ENCODE measurements at regions not wholly inside any gene's neighbourhood (a gene's known extent, or its start where the extent isn't known, plus 50 kb on each side); places are given as distances from the start of the nearest gene placed in this dataset.

DNA sequence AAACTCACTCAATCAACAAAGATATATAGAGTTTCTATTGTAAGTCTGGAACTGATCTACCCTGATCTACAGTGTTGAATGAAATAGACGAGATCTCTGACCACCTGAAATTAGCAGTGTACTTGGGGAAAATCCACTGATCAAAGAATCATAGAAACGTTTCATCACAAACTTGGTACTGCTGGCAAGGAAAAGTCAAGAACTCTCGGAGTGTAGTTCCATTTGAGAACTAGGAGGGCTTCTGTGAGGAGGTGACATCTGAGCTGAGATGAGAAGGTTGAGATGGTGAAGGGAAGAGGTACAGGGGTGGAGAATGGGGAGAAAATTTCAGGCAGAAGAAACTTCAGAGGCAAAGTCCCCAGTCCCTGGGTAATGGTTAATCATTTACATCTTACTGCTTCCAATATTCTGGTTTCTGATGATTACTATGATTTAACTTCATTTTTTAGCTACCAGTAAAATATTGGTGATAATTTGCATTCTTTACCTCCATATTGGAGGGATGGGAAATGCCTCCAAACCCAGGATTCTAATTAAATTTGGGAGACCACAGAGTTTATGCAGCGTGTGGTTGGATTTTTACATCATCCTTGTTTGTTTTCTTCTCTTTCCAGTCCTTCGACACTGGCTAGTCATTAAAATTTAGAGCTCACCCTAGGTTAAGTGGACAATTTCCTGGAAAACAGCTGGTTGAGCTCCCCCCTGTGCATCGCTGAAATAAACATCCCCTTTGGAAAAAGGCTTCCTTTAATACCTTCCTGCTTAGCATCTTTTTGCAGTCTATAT, 191.9 kb downstream of the BCAS1 start:
- ATAC-seq (ENCODE audit: low read depth): no peak
- H3K36me3 Mint-ChIP-seq: no peaks in the 10 kb centered on the region
- DNase-seq (ENCODE audit: low spot score in 2 of 2): no peak
- H3K4me1 Mint-ChIP-seq: no peaks in the 10 kb centered on the region
- H3K4me3 Mint-ChIP-seq: no peak overlapping the region
- H3K9me3 Mint-ChIP-seq: no peaks in the 10 kb centered on the region
- H3K27me3 Mint-ChIP-seq: no peaks in the 10 kb centered on the region
- no peak overlapping the region for H3K27ac Mint-ChIP-seq

DNA sequence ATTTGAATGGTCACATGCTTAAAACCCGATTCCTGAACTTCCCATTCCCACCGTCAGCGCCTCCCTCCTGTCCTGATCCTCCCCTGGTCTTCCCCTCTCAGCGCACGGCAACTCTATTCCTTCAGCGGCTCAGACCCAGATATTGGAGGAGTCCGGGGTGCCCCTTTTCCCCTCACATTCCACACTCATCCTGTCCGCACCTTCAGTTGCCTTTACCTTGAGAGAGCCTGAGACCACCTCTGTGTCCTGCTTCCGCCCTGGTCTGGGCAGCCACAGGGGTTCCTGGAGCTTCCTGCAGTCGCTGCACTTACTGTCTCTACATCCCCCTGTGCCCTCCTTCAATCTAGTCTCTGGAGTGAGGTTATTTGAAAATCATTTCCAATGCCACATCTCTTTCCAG, 193.4 kb downstream of the BCAS1 start:
- H3K27me3 Mint-ChIP-seq: no peaks in the 10 kb centered on the region
- H3K4me3 Mint-ChIP-seq: no peak overlapping the region
- H3K36me3 Mint-ChIP-seq: no peaks in the 10 kb centered on the region
- no peak for ATAC-seq (ENCODE audit: low read depth)
- H3K9me3 Mint-ChIP-seq: no peaks in the 10 kb centered on the region
- peaks cover 13% of the 10 kb centered on the region for H3K4me1 Mint-ChIP-seq
- H3K27ac Mint-ChIP-seq: no peak overlapping the region
- DNase-seq (ENCODE audit: low spot score in 2 of 2): no peak

DNA sequence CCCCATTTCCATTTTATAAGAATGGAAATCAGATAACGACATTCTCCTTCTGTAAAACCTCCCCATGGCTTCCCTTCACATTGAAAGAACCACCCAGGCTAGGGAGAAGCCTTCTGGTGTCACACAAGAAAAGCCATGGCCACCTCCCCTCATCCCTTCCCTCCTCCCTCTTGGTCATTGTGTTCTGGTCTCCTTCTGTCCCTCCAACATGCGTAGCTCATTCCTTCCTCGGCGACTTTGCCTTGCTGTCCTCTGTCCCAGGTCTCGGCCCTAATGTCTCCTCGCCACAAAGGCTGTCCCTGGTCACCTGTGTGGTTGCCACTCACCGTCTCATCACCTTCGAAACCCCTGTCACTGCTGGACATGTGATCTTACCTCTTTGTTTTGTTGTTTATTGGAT, 193.9 kb downstream of the BCAS1 start:
- no peak for DNase-seq (ENCODE audit: low spot score in 2 of 2)
- no peaks in the 10 kb centered on the region for H3K27me3 Mint-ChIP-seq
- no peaks in the 10 kb centered on the region for H3K36me3 Mint-ChIP-seq
- H3K27ac Mint-ChIP-seq: no peak overlapping the region
- no peak overlapping the region for H3K4me3 Mint-ChIP-seq
- peaks cover 16% of the 10 kb centered on the region for H3K4me1 Mint-ChIP-seq
- no peak for ATAC-seq (ENCODE audit: low read depth)
- no peaks in the 10 kb centered on the region for H3K9me3 Mint-ChIP-seq

DNA sequence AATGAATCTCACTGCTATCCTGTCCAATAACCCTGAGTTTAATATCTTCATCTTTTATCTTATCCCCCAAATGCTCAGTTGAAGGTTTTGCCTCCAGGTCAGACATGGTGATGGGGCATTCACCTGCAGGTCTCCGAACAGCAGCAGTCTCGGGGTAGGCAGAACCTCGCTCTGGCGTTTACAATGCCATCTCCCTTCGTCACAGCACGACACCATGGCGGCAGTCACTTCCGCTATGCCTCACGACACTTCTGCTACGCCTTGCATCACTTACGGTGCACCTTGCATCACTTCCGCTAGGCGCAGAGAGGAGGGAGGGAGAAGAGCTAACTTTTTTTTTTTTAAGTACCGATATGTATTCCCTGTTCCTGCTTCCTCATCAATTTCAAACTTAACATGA, 194.9 kb downstream of the BCAS1 start:
- DNase-seq (ENCODE audit: low spot score in 2 of 2) (no peak), ATAC-seq (ENCODE audit: low read depth) (no peak)
- H3K27ac Mint-ChIP-seq: no peak overlapping the region
- H3K4me3 Mint-ChIP-seq: no peak overlapping the region
- H3K4me1 Mint-ChIP-seq: peaks cover 16% of the 10 kb centered on the region
- H3K9me3 Mint-ChIP-seq: no peaks in the 10 kb centered on the region
- H3K27me3 Mint-ChIP-seq: no peaks in the 10 kb centered on the region
- no peaks in the 10 kb centered on the region for H3K36me3 Mint-ChIP-seq

DNA sequence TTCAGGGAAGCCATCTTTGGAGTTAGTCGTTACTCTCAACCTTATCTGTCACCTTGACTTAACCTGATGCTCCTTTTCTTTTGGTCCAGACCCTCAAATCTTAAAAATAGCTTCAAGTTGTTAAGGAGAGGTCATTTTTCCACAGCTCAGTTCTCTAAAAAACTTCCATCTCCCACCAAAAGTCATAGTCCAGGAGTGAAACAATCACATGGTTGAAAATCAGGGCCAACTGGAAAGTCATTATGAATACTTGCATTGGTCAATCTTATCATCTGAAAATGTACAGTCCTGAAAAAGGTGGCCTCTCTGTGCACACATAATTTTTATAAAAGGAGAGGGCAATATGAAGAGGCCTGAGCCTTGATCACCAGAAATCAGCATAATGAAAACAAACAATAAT, 195.7 kb downstream of the BCAS1 start:
- DNase-seq (ENCODE audit: low spot score in 2 of 2) (no peak), ATAC-seq (ENCODE audit: low read depth) (no peak)
- Mint-ChIP-seq H3K27ac (no peak overlapping the region), H3K4me3 (no peak overlapping the region), H3K4me1 (peaks cover 18% of the 10 kb centered on the region), H3K27me3 (no peaks in the 10 kb centered on the region), H3K36me3 (no peaks in the 10 kb centered on the region), H3K9me3 (no peaks in the 10 kb centered on the region)

DNA sequence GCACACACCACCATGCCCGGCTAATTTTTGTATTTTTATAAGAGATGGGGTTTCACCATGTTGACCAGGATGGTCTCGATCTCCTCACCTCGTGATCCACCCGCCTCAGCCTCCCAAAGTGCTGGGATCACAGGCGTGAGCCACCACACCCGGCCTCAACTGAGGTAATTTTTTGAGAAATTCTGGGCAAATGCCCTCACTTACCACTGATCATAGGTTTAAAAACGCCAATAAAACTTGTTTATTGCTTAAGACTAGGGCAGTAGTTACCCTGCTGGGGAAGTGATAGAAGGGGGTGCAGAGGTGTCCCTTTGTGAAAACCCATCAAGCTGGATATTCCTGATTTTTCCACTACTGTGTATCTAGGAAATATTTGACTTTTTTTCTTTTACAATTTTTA, 196.3 kb downstream of the BCAS1 start:
- ATAC-seq (ENCODE audit: low read depth) (no peak), DNase-seq (ENCODE audit: low spot score in 2 of 2) (no peak)
- Mint-ChIP-seq H3K27ac (no peak overlapping the region), H3K9me3 (no peaks in the 10 kb centered on the region), H3K27me3 (no peaks in the 10 kb centered on the region), H3K4me3 (no peak overlapping the region), H3K36me3 (no peaks in the 10 kb centered on the region), H3K4me1 (peaks cover 23% of the 10 kb centered on the region)

DNA sequence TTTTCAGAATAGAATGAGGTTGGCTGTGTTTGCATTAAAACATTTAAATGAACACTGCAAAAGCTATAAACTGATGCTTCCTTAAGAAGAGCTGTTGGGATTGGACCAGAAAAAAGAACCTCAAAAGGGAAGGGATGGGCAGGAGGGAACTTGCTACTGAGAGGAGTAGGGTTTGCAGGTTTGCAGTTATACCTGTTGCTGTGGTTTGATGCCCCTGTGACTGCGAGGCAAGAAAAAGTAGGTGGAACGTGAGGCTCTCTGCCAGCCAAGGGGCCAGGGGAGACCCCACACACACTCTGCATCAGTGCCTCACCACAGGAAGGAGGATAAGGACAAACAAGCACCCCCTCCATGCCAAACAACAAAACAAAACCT, 197.2 kb downstream of the BCAS1 start:
- Mint-ChIP-seq H3K27ac (peak overlapping the region; percentile 93), H3K9me3 (no peaks in the 10 kb centered on the region), H3K4me1 (peaks cover 23% of the 10 kb centered on the region), H3K36me3 (no peaks in the 10 kb centered on the region), H3K4me3 (peak overlapping the region; percentile 91), H3K27me3 (no peaks in the 10 kb centered on the region)
- DNase-seq (ENCODE audit: low spot score in 2 of 2) (no peak), ATAC-seq (ENCODE audit: low read depth) (peak; percentile 3)

DNA sequence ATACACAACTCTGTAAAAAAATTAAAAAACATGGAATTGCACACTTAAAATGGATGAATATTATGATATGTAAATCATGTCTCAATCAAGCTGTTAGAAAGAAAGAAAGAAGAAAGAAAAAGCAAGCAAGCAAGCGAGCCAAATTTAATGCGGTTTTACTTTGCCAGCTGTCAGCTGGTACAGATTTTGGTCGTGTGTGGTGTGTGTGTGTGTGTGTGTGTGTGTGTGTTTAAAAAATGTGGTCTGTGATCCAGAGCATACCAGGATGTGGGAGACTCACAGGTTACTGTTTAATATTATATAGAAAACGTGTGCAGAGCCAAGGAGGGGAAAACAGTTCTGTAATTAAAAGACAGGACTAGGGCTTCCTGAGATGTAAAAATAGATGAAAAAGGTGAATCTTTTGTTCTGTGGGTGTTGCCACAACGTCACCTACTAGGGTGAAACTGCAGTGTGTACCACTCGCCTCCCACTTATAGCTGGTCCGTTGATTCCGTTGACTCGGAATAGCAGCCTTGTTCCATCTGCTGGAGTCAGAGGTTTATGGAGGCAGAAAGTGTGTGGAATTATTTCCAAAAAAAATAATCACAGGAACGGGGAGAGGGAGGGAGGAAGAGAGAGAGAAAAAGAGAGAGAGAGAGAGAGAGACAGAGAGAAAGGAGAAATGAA, 197.7 kb downstream of the BCAS1 start:
- ATAC-seq (ENCODE audit: low read depth) (peak; percentile 60), DNase-seq (ENCODE audit: low spot score in 2 of 2) (peak in 1 of 2 donors; percentile 16)
- Mint-ChIP-seq H3K27me3 (no peaks in the 10 kb centered on the region), H3K9me3 (no peaks in the 10 kb centered on the region), H3K4me3 (peak overlapping the region; percentile 91), H3K27ac (peak overlapping the region; percentile 93), H3K4me1 (peaks cover 27% of the 10 kb centered on the region), H3K36me3 (no peaks in the 10 kb centered on the region)

DNA sequence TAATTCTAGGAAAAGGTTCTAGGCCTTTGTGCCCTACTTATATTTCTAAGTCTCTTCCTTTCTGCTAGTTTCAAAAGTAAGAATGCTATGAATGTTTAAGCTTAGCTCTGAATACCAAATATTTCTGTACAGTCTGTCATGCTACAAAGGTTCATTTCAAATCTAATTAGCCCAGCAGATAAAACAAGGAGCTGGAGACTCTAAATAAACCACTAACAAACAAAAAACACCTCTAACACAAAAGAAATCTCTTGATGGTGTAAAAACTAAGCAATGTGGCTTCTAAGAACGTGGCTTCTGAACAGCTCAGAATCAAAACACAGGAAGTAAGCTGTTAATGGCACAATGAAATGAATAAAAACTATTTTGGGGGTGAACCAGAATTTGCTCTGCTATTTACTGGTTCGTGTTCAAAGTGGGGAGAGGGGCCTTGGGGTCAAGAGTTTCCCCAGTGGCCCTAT, 198.3 kb downstream of the BCAS1 start:
- Mint-ChIP-seq H3K9me3 (no peaks in the 10 kb centered on the region), H3K27me3 (no peaks in the 10 kb centered on the region), H3K36me3 (no peaks in the 10 kb centered on the region), H3K27ac (peak overlapping the region; percentile 93), H3K4me3 (peak overlapping the region; percentile 91), H3K4me1 (peaks cover 33% of the 10 kb centered on the region)
- DNase-seq (ENCODE audit: low spot score in 2 of 2) (no peak), ATAC-seq (ENCODE audit: low read depth) (no peak)

DNA sequence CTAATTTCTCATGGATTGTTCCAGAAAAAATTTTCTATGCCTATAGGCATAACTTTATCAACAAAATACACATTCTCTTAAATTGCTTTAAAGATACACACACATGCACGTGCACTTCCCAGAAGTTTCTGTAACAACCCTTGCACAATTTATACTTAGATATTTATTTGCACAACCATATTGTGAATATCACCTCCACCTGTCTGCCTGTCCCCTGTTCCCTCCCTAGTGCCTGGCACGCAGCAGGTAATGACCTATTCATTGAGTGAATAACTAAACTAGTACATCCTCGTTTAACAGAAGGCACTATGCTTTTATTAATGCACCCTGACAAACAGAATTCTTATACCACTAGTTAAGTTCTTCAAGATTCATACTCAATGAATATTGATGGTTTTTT, 198.9 kb downstream of the BCAS1 start:
- Mint-ChIP-seq H3K27me3 (no peaks in the 10 kb centered on the region), H3K4me1 (peaks cover 38% of the 10 kb centered on the region), H3K9me3 (no peaks in the 10 kb centered on the region), H3K27ac (peak overlapping the region; percentile 93), H3K4me3 (no peak overlapping the region), H3K36me3 (no peaks in the 10 kb centered on the region)
- ATAC-seq (ENCODE audit: low read depth): no peak
- no peak for DNase-seq (ENCODE audit: low spot score in 2 of 2)

DNA sequence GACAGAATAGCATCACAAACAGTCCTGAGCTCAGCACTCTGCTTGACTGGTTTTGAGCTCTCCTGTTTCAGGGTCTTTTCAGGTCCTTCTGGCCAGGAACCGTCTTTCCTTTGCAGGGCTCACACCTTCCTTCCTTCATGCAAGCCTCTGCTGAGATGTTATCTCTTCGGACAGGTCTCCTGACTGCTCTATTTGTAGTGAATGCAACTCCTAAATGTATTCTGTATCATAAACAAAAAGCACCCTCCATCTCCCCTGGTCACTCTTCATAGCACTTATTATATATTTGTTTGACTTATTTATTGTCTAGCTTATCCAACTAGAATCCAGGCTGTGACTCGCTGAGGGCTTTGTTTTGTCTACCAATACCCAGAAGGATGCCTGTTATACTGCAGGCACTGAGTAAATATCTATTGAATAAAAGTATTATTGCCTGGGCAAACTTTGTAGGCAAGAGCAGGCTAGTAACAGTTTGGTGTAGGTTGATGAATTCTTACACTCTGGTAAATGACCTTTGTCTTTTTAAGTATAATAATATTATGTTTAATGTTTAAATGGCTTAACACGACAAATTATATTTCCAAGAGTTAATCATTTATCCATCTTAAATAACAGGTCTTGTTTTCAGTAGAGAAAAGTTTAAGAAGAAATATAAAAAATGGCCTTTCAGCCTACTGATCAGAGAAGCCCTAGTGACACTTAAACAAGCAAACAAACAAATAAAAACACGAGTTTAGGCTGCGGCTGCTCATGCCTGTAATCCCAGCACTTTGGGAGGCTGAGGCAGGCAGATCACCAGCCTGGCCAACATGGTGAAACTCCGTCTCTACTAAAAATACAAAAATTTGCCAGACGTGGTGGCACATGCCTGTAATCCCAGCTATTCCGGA, 199.7 kb downstream of the BCAS1 start:
- no peaks in the 10 kb centered on the region for H3K27me3 Mint-ChIP-seq
- no peaks in the 10 kb centered on the region for H3K36me3 Mint-ChIP-seq
- H3K4me3 Mint-ChIP-seq: no peak overlapping the region
- H3K4me1 Mint-ChIP-seq: peaks cover 44% of the 10 kb centered on the region
- H3K9me3 Mint-ChIP-seq: no peaks in the 10 kb centered on the region
- no peak for ATAC-seq (ENCODE audit: low read depth)
- DNase-seq (ENCODE audit: low spot score in 2 of 2): no peak
- no peak overlapping the region for H3K27ac Mint-ChIP-seq

DNA sequence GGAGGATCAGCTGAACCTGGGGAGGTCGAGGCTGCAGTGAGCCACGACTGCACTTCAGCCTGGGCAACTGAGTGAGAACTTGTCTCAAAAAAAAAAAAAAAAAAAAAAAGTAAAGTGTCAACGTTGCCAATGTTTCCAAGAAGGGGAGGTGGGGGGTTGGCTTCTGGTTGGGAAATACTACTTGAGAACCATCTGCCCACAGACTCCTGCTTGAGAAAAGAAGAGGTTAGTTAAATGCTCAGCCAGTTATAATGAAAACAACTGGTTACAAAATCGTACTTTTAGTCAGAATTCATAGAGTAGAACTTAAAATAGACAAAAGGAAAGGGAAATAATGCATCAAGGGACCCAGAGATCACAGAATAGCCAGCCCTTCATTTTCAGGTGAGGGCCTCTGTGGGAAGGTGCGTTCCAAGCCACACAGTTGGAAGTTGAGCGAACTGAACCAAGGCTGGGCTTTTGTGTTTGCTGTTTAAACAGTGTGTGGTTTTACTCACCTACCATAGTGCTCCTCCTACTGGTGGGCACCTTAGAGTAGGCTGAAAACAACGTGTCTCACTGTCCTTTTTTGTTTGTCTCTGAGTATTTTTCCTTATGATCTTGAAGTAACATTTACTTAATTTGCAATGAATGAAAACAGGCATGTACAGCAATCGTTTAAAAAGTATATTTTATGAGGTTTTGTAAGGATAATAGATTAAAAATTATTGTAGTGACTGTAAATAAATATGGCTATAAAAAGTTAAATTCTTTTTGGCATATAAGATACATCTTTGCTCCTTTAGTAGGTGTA, 200.7 kb downstream of the BCAS1 start:
- Mint-ChIP-seq H3K36me3 (no peaks in the 10 kb centered on the region), H3K27me3 (no peaks in the 10 kb centered on the region), H3K27ac (peak overlapping the region; percentile 87), H3K4me3 (peak overlapping the region; percentile 56), H3K9me3 (no peaks in the 10 kb centered on the region), H3K4me1 (peaks cover 48% of the 10 kb centered on the region)
- DNase-seq (ENCODE audit: low spot score in 2 of 2) (peak; percentile 46 to 73), ATAC-seq (ENCODE audit: low read depth) (peak; percentile 76)

DNA sequence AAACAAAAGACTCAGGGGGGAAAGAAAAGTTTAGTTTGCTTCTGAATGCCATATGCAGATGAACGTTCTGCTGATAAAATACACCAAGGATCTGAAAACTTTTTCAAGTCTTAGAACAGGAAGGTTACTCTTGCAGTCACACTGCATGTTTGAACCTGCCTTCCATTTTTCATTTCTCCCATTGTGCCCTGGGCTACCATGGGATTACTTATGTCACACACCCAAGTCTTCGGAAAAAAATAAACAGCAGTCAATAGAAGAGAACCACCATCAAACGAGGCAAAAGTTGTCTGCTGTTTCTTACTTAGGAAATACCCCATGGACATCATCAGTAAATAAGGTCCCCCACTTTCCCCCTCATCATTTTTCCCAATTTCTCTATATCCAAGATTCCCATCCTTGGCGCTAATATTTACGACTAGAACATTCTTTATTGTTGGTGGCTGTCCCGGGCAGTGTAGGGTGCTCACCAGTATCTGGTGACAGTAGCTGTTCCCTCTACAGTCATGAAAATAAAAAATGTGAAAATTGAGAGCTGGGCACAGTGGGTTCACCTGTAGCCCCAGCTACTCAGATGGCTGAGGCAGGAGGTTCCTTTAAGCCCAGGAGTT, 202.5 kb downstream of the BCAS1 start:
- Mint-ChIP-seq H3K36me3 (no peaks in the 10 kb centered on the region), H3K27me3 (no peaks in the 10 kb centered on the region), H3K4me1 (peaks cover 43% of the 10 kb centered on the region), H3K9me3 (no peaks in the 10 kb centered on the region), H3K4me3 (peak overlapping the region; percentile 50), H3K27ac (peak overlapping the region; percentile 97)
- DNase-seq (ENCODE audit: low spot score in 2 of 2) (no peak), ATAC-seq (ENCODE audit: low read depth) (no peak)

Measured in memory B cell (primary cell).